SK-N-MC (cell line): ENCODE measurements at regions not wholly inside any gene's neighbourhood (a gene's known extent, or its start where the extent isn't known, plus 50 kb on each side); places are given as distances from the start of the nearest gene placed in this dataset.

Experiments used
- DNase-seq: peaks from one replicate; pipeline ENCODE4 v3.0.0-alpha.2; 2011; ENCODE audit warnings: low read depth, low spot score
- H3K27ac ChIP-seq: fragments of 200-600 bp; sonication (generic); 2 replicates; pipeline ENCODE4 v1.5.1; 2016; ENCODE audit warnings: mixed run types
- H3K36me3 ChIP-seq: fragments of 200-600 bp; sonication (generic); 2 replicates; pipeline ENCODE4 v1.6.1; 2017; ENCODE audit warnings: antibody characterized with exemption, low read length, mixed read lengths; ENCODE audit not compliant: insufficient read depth
- H3K4me3 ChIP-seq: fragments of 200-600 bp; sonication (generic); 2 replicates; pipeline ENCODE4 v1.5.1; 2016
- H3K9ac ChIP-seq: fragments of 200-600 bp; sonication (generic); 2 replicates; pipeline ENCODE4 v1.8.0; 2017; ENCODE audit warnings: mixed run types, mixed read lengths; ENCODE audit not compliant: insufficient read length
- H3K9me3 ChIP-seq: fragments of 200-600 bp; sonication (generic); 2 replicates; pipeline ENCODE4 v1.6.1; 2017; ENCODE audit warnings: low read depth, mild to moderate bottlenecking, antibody characterized with exemption, low read length, moderate library complexity, mixed read lengths
- EZH2 ChIP-seq: fragments of 200-600 bp; sonication (generic); IDR thresholded peaks from one replicate; pipeline ENCODE4 v1.6.1; 2017; ENCODE audit warnings: antibody characterized with exemption
- FOXP2 ChIP-seq: optimal IDR thresholded peaks from 2 replicates; pipeline ENCODE3; 2011; ENCODE audit warnings: mild to moderate bottlenecking, moderate library complexity; ENCODE audit not compliant: insufficient read depth; ENCODE audit errors: extremely low read length, control extremely low read depth
- POLR2AphosphoS5 ChIP-seq: IDR thresholded peaks from 2 replicates; pipeline ENCODE4 v1.6.1; 2012; ENCODE audit warnings: mild to moderate bottlenecking, low read depth, low read length, borderline replicate concordance

DNA sequence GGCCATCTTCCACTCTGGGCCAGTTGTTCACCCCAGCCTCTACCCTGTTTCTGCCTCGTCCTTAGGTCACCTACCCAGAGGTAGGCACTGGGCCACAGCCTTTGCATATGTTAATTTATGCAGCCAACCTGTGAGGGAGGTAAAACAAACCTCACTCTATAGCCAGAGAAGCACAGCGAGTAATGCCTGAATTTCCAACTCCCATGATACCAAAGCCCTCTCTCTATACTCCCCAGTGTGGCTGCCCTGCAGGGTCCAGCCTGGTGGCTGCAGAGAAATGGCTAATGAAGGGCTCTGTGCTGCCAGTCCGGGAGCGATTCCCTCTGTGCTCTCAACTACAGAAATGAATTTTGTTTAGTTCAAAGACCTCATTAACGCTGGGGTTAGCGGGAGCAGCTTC, 397.0 kb upstream of the CCL2 start:
- no peak for TF ChIP-seq POLR2AphosphoS5
- no peak for TF ChIP-seq FOXP2
- no peak for TF ChIP-seq EZH2
- Histone ChIP-seq H3K36me3 (no peaks in the 10 kb centered on the region), H3K9ac (no peak overlapping the region), H3K4me3 (no peak overlapping the region), H3K9me3 (no peaks in the 10 kb centered on the region), H3K27ac (no peak overlapping the region)
- DNase-seq = no peak

DNA sequence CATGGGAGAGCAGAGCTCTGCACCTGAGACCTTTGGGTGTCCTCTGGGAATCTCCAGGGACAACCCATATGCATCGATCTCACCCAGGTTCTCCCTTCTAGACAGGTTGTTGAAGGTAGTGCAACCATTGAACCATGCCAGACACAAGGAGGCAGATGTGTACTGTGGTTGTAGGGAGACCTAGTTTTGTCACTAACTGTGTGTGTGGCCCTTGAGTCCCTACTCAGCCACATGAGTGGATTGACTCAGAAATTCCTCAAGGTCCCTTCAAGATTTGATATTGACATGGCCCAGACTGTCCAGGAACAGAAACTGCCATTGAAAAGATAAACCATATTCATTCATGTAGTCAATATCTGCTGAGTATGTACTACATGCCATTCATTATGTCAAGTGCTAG, 396.4 kb upstream of the CCL2 start:
- Histone ChIP-seq H3K4me3 (no peak overlapping the region), H3K27ac (no peak overlapping the region), H3K9me3 (no peaks in the 10 kb centered on the region), H3K36me3 (no peaks in the 10 kb centered on the region), H3K9ac (no peak overlapping the region)
- DNase-seq = no peak
- TF ChIP-seq FOXP2 = no peak
- no peak for TF ChIP-seq EZH2
- no peak for TF ChIP-seq POLR2AphosphoS5

DNA sequence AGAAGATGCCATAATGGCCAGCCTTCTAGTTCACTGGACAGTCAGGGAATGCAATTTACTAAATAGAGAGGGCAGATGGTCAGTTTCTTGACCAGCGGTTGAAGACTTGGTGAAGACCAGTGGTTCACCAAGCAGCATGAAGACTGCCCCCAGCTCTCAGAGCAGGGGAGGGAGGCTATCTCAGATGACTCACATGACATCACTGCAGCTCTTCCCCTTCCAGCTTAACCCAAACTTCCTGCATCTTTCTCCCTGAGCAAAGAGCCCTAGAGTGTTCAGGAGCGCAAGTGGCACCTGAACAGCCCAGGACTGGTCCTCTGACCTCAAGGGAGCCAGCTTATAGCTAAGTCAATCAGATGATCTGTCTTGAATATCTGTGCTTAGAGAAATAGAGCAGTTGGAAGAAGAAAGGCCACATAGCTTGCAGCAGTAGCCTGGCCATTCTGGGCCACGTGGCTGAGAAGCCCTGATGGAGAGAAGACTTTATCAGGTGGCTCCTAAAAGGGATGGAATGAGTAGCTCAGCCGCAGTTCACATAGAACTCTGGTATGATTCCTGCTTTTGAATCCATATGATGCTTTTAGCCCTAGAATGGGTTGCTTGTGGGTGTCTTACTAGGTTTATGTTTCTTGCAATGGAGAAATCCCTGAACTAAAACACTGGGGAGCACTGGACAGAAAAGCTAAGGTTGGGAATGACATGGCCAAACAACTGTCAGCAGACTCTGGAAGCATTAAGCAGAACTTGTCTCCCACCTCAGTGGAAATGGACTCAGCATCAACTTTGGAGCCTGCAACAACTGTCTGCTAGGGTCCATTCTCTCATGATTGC, 392.1 kb upstream of the CCL2 start:
- H3K9ac ChIP-seq = no peak overlapping the region
- H3K4me3 ChIP-seq = no peak overlapping the region
- H3K36me3 ChIP-seq = no peaks in the 10 kb centered on the region
- no peak overlapping the region for H3K27ac ChIP-seq
- H3K9me3 ChIP-seq = no peaks in the 10 kb centered on the region
- no peak for DNase-seq
- no peak for TF ChIP-seq POLR2AphosphoS5
- TF ChIP-seq FOXP2 = no peak
- TF ChIP-seq EZH2 = no peak

DNA sequence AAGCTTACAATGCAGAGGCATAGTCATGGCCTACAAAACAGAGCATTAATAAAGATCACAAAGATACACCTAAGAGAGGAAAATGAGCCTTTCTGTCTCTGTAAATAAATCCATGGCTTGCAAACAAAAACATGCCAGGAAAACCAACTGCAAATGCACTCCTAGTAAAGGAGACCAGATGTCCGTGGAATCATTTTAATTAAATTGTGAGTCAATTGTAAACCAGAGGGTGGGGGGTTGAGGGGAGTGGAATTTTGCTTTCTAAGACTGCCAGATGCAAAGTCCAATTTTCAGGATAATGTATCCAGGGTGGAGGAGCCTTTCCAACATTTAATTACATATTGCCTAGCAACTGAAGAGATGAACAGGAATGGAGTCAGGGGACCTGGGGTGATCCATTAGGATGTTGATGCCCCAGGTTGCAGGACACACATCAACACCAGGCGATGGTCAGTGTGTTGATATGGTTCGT, 390.3 kb upstream of the CCL2 start:
- H3K27ac ChIP-seq = no peak overlapping the region
- no peak for DNase-seq
- TF ChIP-seq POLR2AphosphoS5 (no peak), EZH2 (no peak), FOXP2 (no peak)
- no peak overlapping the region for H3K4me3 ChIP-seq
- H3K36me3 ChIP-seq = no peaks in the 10 kb centered on the region
- H3K9me3 ChIP-seq = no peaks in the 10 kb centered on the region
- H3K9ac ChIP-seq = no peak overlapping the region

DNA sequence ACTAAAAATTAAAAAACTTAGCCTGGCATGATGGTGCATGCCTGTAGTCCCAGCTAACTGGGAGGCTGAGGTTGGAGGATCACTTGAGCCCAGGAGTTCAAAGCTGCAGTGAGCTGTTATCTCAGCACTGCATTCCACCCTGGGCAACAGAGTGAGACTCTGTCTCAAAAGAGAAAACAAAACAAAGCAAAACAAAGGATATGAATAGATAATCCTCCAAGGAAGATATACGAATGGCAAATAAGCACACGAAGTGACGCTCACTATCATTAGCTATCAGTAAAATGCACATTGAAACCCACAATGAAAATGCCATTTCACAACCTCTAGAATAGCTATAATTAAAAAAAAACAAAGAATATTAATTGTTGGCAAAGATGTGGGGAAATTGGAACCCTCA, 386.2 kb upstream of the CCL2 start:
- H3K4me3 ChIP-seq = no peak overlapping the region
- H3K9me3 ChIP-seq = no peaks in the 10 kb centered on the region
- H3K9ac ChIP-seq = no peak overlapping the region
- no peak overlapping the region for H3K27ac ChIP-seq
- no peak for DNase-seq
- H3K36me3 ChIP-seq = no peaks in the 10 kb centered on the region
- TF ChIP-seq POLR2AphosphoS5 = no peak
- TF ChIP-seq FOXP2 = no peak

DNA sequence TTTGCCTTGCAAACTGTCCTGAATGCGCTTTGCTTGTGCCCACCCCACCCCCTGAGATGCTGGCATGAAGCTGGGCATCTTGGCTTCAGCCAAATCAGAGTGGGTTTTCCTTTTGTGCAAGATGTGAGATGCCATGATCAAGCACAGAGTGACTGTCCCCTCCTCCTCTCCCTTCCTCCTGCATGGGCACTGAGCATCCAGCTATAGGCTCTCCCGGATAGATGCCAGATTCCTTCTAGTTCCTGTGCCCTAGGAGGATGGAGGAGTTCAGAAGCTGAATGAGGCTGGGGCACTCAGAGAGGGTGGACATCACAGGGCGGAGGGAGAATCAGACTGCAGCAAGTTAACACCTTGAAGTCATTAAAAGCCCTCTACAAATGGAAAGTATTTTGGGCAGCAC, 384.1 kb upstream of the CCL2 start:
- no peak overlapping the region for H3K4me3 ChIP-seq
- no peak for DNase-seq
- TF ChIP-seq FOXP2 (no peak), POLR2AphosphoS5 (no peak), EZH2 (no peak)
- H3K9me3 ChIP-seq = no peaks in the 10 kb centered on the region
- no peaks in the 10 kb centered on the region for H3K36me3 ChIP-seq
- no peak overlapping the region for H3K9ac ChIP-seq
- H3K27ac ChIP-seq = no peak overlapping the region

DNA sequence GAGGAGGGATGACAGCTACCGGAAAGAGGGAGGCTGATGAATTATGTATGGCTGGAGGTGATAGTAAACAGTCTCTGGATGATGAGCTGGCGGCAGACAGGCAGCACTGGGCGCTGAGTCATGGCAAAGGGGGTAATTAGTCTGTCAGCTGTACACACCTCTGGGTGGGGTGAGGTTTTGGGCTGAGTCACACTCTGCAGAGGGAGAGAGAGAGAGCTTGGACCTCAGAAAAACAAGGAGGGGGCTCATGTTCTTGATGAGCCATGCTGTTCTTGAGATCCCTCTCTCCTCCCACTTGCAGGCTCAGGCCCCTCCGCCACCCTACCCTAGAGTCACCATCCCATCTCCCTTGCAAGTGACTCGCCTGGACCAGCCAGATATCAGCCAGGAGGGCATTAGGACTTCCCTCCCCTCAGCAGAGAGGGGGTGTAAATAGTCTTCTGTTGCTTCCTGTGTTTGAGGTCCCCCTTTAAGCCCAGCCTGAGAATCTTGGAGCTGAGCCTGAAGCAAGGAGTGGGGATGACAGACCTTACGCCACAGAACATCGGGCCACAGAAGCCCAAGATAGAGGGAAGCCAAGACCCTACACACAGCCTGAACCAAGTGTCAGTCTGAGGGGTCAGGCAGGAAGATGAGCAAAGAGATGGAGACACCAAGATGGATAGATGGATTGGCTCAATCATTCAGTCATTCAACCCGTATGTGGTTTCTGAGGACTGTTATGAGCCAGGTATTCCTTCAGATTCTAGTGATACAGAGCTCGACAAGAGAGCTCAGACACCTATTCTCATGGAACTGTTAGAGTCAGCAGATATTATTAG, 383.2 kb upstream of the CCL2 start:
- no peak overlapping the region for H3K4me3 ChIP-seq
- H3K36me3 ChIP-seq = no peaks in the 10 kb centered on the region
- no peaks in the 10 kb centered on the region for H3K9me3 ChIP-seq
- TF ChIP-seq FOXP2 = no peak
- no peak for TF ChIP-seq POLR2AphosphoS5
- TF ChIP-seq EZH2 = no peak
- H3K27ac ChIP-seq = no peak overlapping the region
- no peak for DNase-seq
- no peak overlapping the region for H3K9ac ChIP-seq

DNA sequence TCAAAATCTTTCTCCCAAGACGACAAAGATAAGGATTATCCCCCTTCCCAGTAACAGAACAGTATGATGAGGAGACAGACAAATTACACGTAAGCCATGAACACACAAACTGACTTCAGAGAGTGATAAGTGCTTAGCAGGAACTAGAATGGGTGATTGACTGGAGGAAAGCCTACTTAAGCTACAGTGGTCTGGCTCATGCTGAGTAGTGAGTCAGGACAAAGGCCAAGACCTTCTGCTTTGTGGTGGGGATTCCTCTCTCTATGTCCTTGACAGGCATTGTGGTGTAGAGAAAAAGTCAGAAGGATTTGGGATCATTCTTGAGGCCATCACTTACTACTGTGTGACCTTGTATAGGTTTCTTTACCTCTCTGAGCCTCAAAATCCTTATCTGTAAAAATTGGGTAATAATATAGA, 381.9 kb upstream of the CCL2 start:
- Histone ChIP-seq H3K36me3 (no peaks in the 10 kb centered on the region), H3K4me3 (no peak overlapping the region), H3K27ac (no peak overlapping the region), H3K9ac (no peak overlapping the region), H3K9me3 (no peaks in the 10 kb centered on the region)
- TF ChIP-seq FOXP2 (no peak), EZH2 (no peak)
- no peak for DNase-seq

DNA sequence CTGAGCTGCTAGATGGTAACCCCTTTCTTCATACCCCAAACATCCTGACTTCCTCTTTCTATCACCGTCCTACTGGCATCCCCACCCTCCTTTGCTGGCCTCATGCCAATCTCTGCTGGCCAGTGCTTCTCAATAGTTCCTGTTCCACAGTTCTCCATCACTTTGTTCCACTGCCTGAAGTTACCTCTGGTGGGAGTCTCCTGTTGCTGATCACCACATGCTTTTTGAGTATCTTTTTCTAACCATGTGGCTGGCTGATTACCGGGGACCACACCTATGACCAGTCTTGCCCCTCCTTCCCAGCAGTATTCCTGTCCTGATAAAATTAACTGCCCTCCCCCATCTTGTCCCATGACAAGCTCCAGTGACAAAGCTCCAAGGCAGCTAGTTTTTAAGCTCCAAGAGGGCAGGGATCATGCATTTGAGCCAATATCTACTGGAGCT, 380.4 kb upstream of the CCL2 start:
- TF ChIP-seq EZH2 = no peak
- TF ChIP-seq FOXP2 = no peak
- TF ChIP-seq POLR2AphosphoS5 = no peak
- Histone ChIP-seq H3K4me3 (no peak overlapping the region), H3K27ac (no peak overlapping the region), H3K9ac (no peak overlapping the region), H3K9me3 (no peaks in the 10 kb centered on the region), H3K36me3 (no peaks in the 10 kb centered on the region)
- DNase-seq = no peak
